ENCODE measurements at regions not wholly inside any gene's neighbourhood (a gene's known extent, or its start where the extent isn't known, plus 50 kb on each side); places are given as distances from the start of the nearest gene placed in this dataset.
A peak's percentile ranks its signal among the peaks of the same experiment; 100 is the strongest.

GRCh38 chr2:206212673-206213513 is 53.2 kb downstream of the EEF1B2 start:
- Histone ChIP-seq H3K79me1 (ENCODE audit: low read depth, low read length) (no peaks in the 10 kb centered on the region), H4K91ac (ENCODE audit: low read depth, low read length, poor library complexity) (no peak overlapping the region), H3K4me1 (ENCODE audit: control insufficient read depth in 2 of 2, insufficient read depth in 1 of 2, low read depth in 1 of 2, low read length in 2 of 2) (peaks cover 6 to 23% of the 10 kb centered on the region in 2 donors), H3K36me3 (replicated peaks in 1 of 2; ENCODE audit: control insufficient read depth in 2 of 2, insufficient read depth in 2 of 2, low read length in 2 of 2) (no peaks in the 10 kb centered on the region), H2AK5ac (ENCODE audit: low read depth, low read length) (no peak overlapping the region), H2BK15ac (ENCODE audit: low read length) (no peak overlapping the region), H3K27me3 (ENCODE audit: control insufficient read depth in 3 of 3, insufficient read depth in 3 of 3, low read depth in 1 of 3, low read length in 3 of 3) (no peaks in the 10 kb centered on the region), H3K14ac (ENCODE audit: low read length) (no peak overlapping the region), H3K4me3 (ENCODE audit: low read length in 2 of 2) (peak overlapping the region in 1 of 2 donors; percentile 41), H3K9ac (ENCODE audit: low read depth, low read length, poor library complexity) (no peak overlapping the region), H2BK12ac (ENCODE audit: low read length) (no peak overlapping the region), H3K4ac (ENCODE audit: low read length) (no peak overlapping the region), H3K27ac (replicated peaks; ENCODE audit: low read length) (peak overlapping the region; percentile 64), H3K18ac (ENCODE audit: low read length) (no peak overlapping the region), H3K4me2 (ENCODE audit: insufficient read depth, low read length, poor library complexity, severe bottlenecking) (peak overlapping the region; percentile 28), H3K9me3 (replicated peaks in 1 of 2; ENCODE audit: control insufficient read depth in 2 of 2, insufficient read depth in 1 of 2, low read depth in 1 of 2, low read length in 2 of 2) (no peaks in the 10 kb centered on the region), H2AFZ (ENCODE audit: low read length) (peak overlapping the region; percentile 82), H3K23ac (ENCODE audit: low read depth, low read length, poor library complexity) (no peak overlapping the region), H4K8ac (ENCODE audit: low read depth, low read length) (no peak overlapping the region), H2BK5ac (ENCODE audit: low read length) (no peak overlapping the region), H2BK120ac (ENCODE audit: low read depth, low read length) (no peak overlapping the region)
- DNase-seq (ENCODE audit: low spot score) = no peak
- WGBS, 2 donors (ENCODE audit: extremely low coverage in 2 of 2, insufficient read length in 2 of 2, insufficient replicate concordance in 1 of 2) = no CpG with 5 or more reads among the region's 10 CpGs

GRCh38 chr2:206213514-206213845 is 53.8 kb downstream of the EEF1B2 start:
- Histone ChIP-seq H3K4me3 (ENCODE audit: low read length in 2 of 2) (peak overlapping the region in 1 of 2 donors; percentile 41), H4K8ac (ENCODE audit: low read depth, low read length) (no peak overlapping the region), H2BK12ac (ENCODE audit: low read length) (no peak overlapping the region), H3K27me3 (ENCODE audit: control insufficient read depth in 3 of 3, insufficient read depth in 3 of 3, low read depth in 1 of 3, low read length in 3 of 3) (no peaks in the 10 kb centered on the region), H3K27ac (replicated peaks; ENCODE audit: low read length) (peak overlapping the region; percentile 64), H3K4ac (ENCODE audit: low read length) (no peak overlapping the region), H3K23ac (ENCODE audit: low read depth, low read length, poor library complexity) (no peak overlapping the region), H3K9me3 (replicated peaks in 1 of 2; ENCODE audit: control insufficient read depth in 2 of 2, insufficient read depth in 1 of 2, low read depth in 1 of 2, low read length in 2 of 2) (no peaks in the 10 kb centered on the region), H4K91ac (ENCODE audit: low read depth, low read length, poor library complexity) (no peak overlapping the region), H2BK15ac (ENCODE audit: low read length) (no peak overlapping the region), H2BK5ac (ENCODE audit: low read length) (no peak overlapping the region), H2BK120ac (ENCODE audit: low read depth, low read length) (no peak overlapping the region), H3K36me3 (replicated peaks in 1 of 2; ENCODE audit: control insufficient read depth in 2 of 2, insufficient read depth in 2 of 2, low read length in 2 of 2) (no peaks in the 10 kb centered on the region), H3K4me2 (ENCODE audit: insufficient read depth, low read length, poor library complexity, severe bottlenecking) (no peak overlapping the region), H2AK5ac (ENCODE audit: low read depth, low read length) (no peak overlapping the region), H3K18ac (ENCODE audit: low read length) (no peak overlapping the region), H3K14ac (ENCODE audit: low read length) (no peak overlapping the region), H3K4me1 (ENCODE audit: control insufficient read depth in 2 of 2, insufficient read depth in 1 of 2, low read depth in 1 of 2, low read length in 2 of 2) (peaks cover 8 to 28% of the 10 kb centered on the region in 2 donors), H2AFZ (ENCODE audit: low read length) (peak overlapping the region; percentile 82), H3K9ac (ENCODE audit: low read depth, low read length, poor library complexity) (no peak overlapping the region), H3K79me1 (ENCODE audit: low read depth, low read length) (no peaks in the 10 kb centered on the region)
- no CpG with 5 or more reads among the region's 4 CpGs for WGBS, 2 donors (ENCODE audit: extremely low coverage in 2 of 2, insufficient read length in 2 of 2, insufficient replicate concordance in 1 of 2)
- DNase-seq (ENCODE audit: low spot score) = no peak

- H3K4me2 ChIP-seq (ENCODE audit: insufficient read depth, low read length, poor library complexity, severe bottlenecking) = no peak overlapping the region
- H3K23ac ChIP-seq (ENCODE audit: low read depth, low read length, poor library complexity) = no peak overlapping the region
- no peak overlapping the region for H3K4me3 ChIP-seq (ENCODE audit: low read length in 2 of 2)
- no peak overlapping the region for H2BK120ac ChIP-seq (ENCODE audit: low read depth, low read length)
- H2AFZ ChIP-seq (ENCODE audit: low read length) = peak overlapping the region; percentile 86
- no peak overlapping the region for H2AK5ac ChIP-seq (ENCODE audit: low read depth, low read length)
- no peak overlapping the region for H2BK15ac ChIP-seq (ENCODE audit: low read length)
- no peak overlapping the region for H2BK5ac ChIP-seq (ENCODE audit: low read length)
- no peak overlapping the region for H3K18ac ChIP-seq (ENCODE audit: low read length)
- no peaks in the 10 kb centered on the region for H3K27me3 ChIP-seq (ENCODE audit: control insufficient read depth in 3 of 3, insufficient read depth in 3 of 3, low read depth in 1 of 3, low read length in 3 of 3)
- no peak overlapping the region for H3K9ac ChIP-seq (ENCODE audit: low read depth, low read length, poor library complexity)
- peak overlapping the region; percentile 80 for H3K27ac ChIP-seq (replicated peaks; ENCODE audit: low read length)
- H3K9me3 ChIP-seq (replicated peaks in 1 of 2; ENCODE audit: control insufficient read depth in 2 of 2, insufficient read depth in 1 of 2, low read depth in 1 of 2, low read length in 2 of 2) = peaks cover 5 to 7% of the 10 kb centered on the region in 2 donors
- H3K4me1 ChIP-seq (ENCODE audit: control insufficient read depth in 2 of 2, insufficient read depth in 1 of 2, low read depth in 1 of 2, low read length in 2 of 2) = peaks cover 5 to 26% of the 10 kb centered on the region in 2 donors
- no CpG with 5 or more reads among the region's 5 CpGs for WGBS, 2 donors (ENCODE audit: extremely low coverage in 2 of 2, insufficient read length in 2 of 2, insufficient replicate concordance in 1 of 2)
- H2BK12ac ChIP-seq (ENCODE audit: low read length) = no peak overlapping the region
- H4K8ac ChIP-seq (ENCODE audit: low read depth, low read length) = no peak overlapping the region
- DNase-seq (ENCODE audit: low spot score) = peak; percentile 40
- no peak overlapping the region for H4K91ac ChIP-seq (ENCODE audit: low read depth, low read length, poor library complexity)
- no peaks in the 10 kb centered on the region for H3K36me3 ChIP-seq (replicated peaks in 1 of 2; ENCODE audit: control insufficient read depth in 2 of 2, insufficient read depth in 2 of 2, low read length in 2 of 2)
- no peak overlapping the region for H3K4ac ChIP-seq (ENCODE audit: low read length)
- H3K14ac ChIP-seq (ENCODE audit: low read length) = no peak overlapping the region
- no peaks in the 10 kb centered on the region for H3K79me1 ChIP-seq (ENCODE audit: low read depth, low read length)
Measured at GRCh38 chr2:206217166-206217565, 57.3 kb upstream of the ZDBF2 start.

DNA sequence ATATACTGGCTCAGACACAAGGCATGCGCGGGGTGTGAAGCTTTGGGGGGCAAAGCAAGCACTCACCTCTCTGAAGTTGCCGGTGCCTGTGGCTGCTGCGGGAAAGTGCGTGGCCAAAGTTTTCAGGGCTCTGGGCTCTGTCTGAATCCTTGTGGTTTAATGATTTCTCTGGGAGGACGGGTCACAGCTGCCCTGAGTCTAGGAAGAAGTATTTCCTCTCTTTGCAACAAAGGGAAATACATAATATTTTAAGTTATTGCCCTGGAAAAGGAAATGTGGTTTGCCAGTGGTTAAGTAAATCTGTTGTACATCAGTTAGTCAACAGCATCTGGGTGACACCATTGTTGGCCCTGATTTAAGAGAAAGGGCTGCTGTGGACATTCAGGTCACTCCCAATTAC is 56.7 kb upstream of the ZDBF2 start:
- Histone ChIP-seq H3K4ac (ENCODE audit: low read length) (no peak overlapping the region), H3K27me3 (ENCODE audit: control insufficient read depth in 3 of 3, insufficient read depth in 3 of 3, low read depth in 1 of 3, low read length in 3 of 3) (no peaks in the 10 kb centered on the region), H3K9me3 (replicated peaks in 1 of 2; ENCODE audit: control insufficient read depth in 2 of 2, insufficient read depth in 1 of 2, low read depth in 1 of 2, low read length in 2 of 2) (peaks cover 5 to 7% of the 10 kb centered on the region in 2 donors), H2AFZ (ENCODE audit: low read length) (peak overlapping the region; percentile 86), H2BK120ac (ENCODE audit: low read depth, low read length) (no peak overlapping the region), H4K91ac (ENCODE audit: low read depth, low read length, poor library complexity) (no peak overlapping the region), H3K4me2 (ENCODE audit: insufficient read depth, low read length, poor library complexity, severe bottlenecking) (no peak overlapping the region), H4K8ac (ENCODE audit: low read depth, low read length) (no peak overlapping the region), H2BK15ac (ENCODE audit: low read length) (no peak overlapping the region), H3K18ac (ENCODE audit: low read length) (peak overlapping the region; percentile 76), H2BK12ac (ENCODE audit: low read length) (no peak overlapping the region), H2BK5ac (ENCODE audit: low read length) (no peak overlapping the region), H3K79me1 (ENCODE audit: low read depth, low read length) (no peaks in the 10 kb centered on the region), H3K36me3 (replicated peaks in 1 of 2; ENCODE audit: control insufficient read depth in 2 of 2, insufficient read depth in 2 of 2, low read length in 2 of 2) (no peaks in the 10 kb centered on the region), H3K9ac (ENCODE audit: low read depth, low read length, poor library complexity) (no peak overlapping the region), H3K4me3 (ENCODE audit: low read length in 2 of 2) (no peak overlapping the region), H2AK5ac (ENCODE audit: low read depth, low read length) (no peak overlapping the region), H3K23ac (ENCODE audit: low read depth, low read length, poor library complexity) (no peak overlapping the region), H3K27ac (replicated peaks; ENCODE audit: low read length) (peak overlapping the region; percentile 80), H3K4me1 (ENCODE audit: control insufficient read depth in 2 of 2, insufficient read depth in 1 of 2, low read depth in 1 of 2, low read length in 2 of 2) (peaks cover 3 to 23% of the 10 kb centered on the region in 2 donors), H3K14ac (ENCODE audit: low read length) (no peak overlapping the region)
- WGBS, 2 donors (ENCODE audit: extremely low coverage in 2 of 2, insufficient read length in 2 of 2, insufficient replicate concordance in 1 of 2) = no CpG with 5 or more reads among the region's 6 CpGs
- no peak for DNase-seq (ENCODE audit: low spot score)

All from neuronal stem cell (in vitro differentiated cells).